MCF 10A (cell line): ENCODE measurements at regions not wholly inside any gene's neighbourhood (a gene's known extent, or its start where the extent isn't known, plus 50 kb on each side); places are given as distances from the start of the nearest gene placed in this dataset.

ENCODE experiments used
- BruUV-seq: library from RNA; stranded (reverse); fragments of 400-500 nt; replicated peaks from 2 replicates; lab custom pipeline; 2021; lab: Mats Ljungman, UMichigan
- CTCF ChIA-PET: fragments of 300-600 bp; sonication (Branson Sonifier 250); formaldehyde crosslinking; extraction: SDS; loops from one replicate; lab custom pipeline; 2021; ENCODE audit warnings: antibody characterized with exemption, inconsistent platforms; lab: Yijun Ruan, JAX
- POLR2A ChIA-PET: fragments of 300-600, 350-650 bp; sonication (Branson Sonifier 250); formaldehyde crosslinking; extraction: SDS; loops from one replicate; lab custom pipeline; 2020; ENCODE audit warnings: antibody characterized with exemption, inconsistent platforms; lab: Yijun Ruan, JAX
- DNase-seq: peaks from one replicate; pipeline ENCODE4 v3.0.0-alpha.2; 2018; ENCODE audit not compliant: unreplicated experiment
- H3K27ac Mint-ChIP-seq: one replicate; pipeline ENCODE4 v1.8.0; 2022; ENCODE audit warnings: mild to moderate bottlenecking, low read depth, mixed read lengths; ENCODE audit not compliant: unreplicated experiment
- H3K27me3 Mint-ChIP-seq: one replicate; pipeline ENCODE4 v1.8.0; 2022; ENCODE audit warnings: mixed read lengths; ENCODE audit not compliant: insufficient read depth, unreplicated experiment
- H3K36me3 Mint-ChIP-seq: one replicate; pipeline ENCODE4 v1.8.0; 2022; ENCODE audit warnings: mild to moderate bottlenecking, moderate library complexity, mixed read lengths; ENCODE audit not compliant: insufficient read depth, unreplicated experiment
- H3K4me1 Mint-ChIP-seq: one replicate; pipeline ENCODE4 v1.8.0; 2022; ENCODE audit warnings: mixed read lengths; ENCODE audit not compliant: insufficient read depth, unreplicated experiment
- H3K4me3 Mint-ChIP-seq: one replicate; pipeline ENCODE4 v1.8.0; 2022; ENCODE audit warnings: mild to moderate bottlenecking, moderate library complexity, mixed read lengths; ENCODE audit not compliant: unreplicated experiment
- H3K9me3 Mint-ChIP-seq: one replicate; pipeline ENCODE4 v1.8.0; 2022; ENCODE audit warnings: mixed read lengths; ENCODE audit not compliant: unreplicated experiment
- CTCF ChIP-seq: fragments of 200-600 bp; IDR thresholded peaks from one replicate; pipeline ENCODE4 v1.8.0; 2022; ENCODE audit warnings: antibody characterized with exemption, mild to moderate bottlenecking; ENCODE audit not compliant: unreplicated experiment
- intact Hi-C: fragments of 100-400 bp; cut with micrococcal nuclease; formaldehyde crosslinking; loops from 2 replicates; pipeline ENCODE4 v1.14.1; 2022

DNA sequence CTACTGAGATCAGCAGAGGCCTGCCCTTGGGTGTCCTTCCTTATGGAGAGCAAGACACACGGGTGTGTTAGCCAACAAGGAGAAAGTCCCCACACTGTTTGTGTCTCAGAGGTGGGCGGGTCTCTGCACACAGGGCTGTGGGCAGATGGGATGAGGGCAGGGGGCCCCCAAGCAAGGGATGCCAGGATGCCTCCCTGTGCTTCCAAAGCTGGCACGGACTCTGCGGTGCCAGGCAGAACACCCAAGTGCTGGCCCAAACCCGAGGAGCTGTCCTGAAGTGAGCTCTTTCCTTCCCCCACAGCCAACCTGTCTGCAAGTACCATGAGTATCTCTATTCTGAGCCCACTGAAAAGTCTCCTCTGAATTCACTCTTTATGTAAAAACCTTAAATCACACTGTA lies 273.3 kb downstream of the CTTN start:
- no peak for TF ChIP-seq CTCF
- Mint-ChIP-seq H3K36me3 (no peaks in the 10 kb centered on the region), H3K4me1 (no peaks in the 10 kb centered on the region), H3K27ac (no peak overlapping the region), H3K9me3 (peaks cover 26% of the 10 kb centered on the region), H3K27me3 (no peaks in the 10 kb centered on the region), H3K4me3 (no peak overlapping the region)
- CTCF ChIA-PET: interaction anchor here (0.6 kb wide), 1 partner anchor 187 kb away, joined by 3 read pairs; no protein-coding TSS in a partner anchor
- POLR2A ChIA-PET: no interaction called here
- intact Hi-C loops: no loop called here
- no peak for DNase-seq
- BruUV-seq: no TSS peak

GRCh38 chr11:70672991-70673653 lies 274.8 kb downstream of the CTTN start:
- no TSS peak for BruUV-seq
- Mint-ChIP-seq H3K9me3 (peaks cover 29% of the 10 kb centered on the region), H3K27me3 (no peaks in the 10 kb centered on the region), H3K4me1 (no peaks in the 10 kb centered on the region), H3K4me3 (no peak overlapping the region), H3K27ac (no peak overlapping the region), H3K36me3 (no peaks in the 10 kb centered on the region)
- ChIA-PET POLR2A (no interaction called here), CTCF (no interaction called here)
- TF ChIP-seq CTCF: no peak
- intact Hi-C loops: no loop called here
- no peak for DNase-seq

- no peak for DNase-seq
- Mint-ChIP-seq H3K27ac (no peak overlapping the region), H3K27me3 (no peaks in the 10 kb centered on the region), H3K4me1 (no peaks in the 10 kb centered on the region), H3K4me3 (no peak overlapping the region), H3K36me3 (no peaks in the 10 kb centered on the region), H3K9me3 (peaks cover 22% of the 10 kb centered on the region)
- intact Hi-C loops: no loop called here
- no TSS peak for BruUV-seq
- CTCF ChIA-PET: interaction anchor here (0.6 kb wide), 1 partner anchor 16 kb away, joined by 3 read pairs; no protein-coding TSS in a partner anchor
- POLR2A ChIA-PET: no interaction called here
- no peak for TF ChIP-seq CTCF
Observed at GRCh38 chr11:70674605-70675004, 276.3 kb downstream of the CTTN start.

DNA sequence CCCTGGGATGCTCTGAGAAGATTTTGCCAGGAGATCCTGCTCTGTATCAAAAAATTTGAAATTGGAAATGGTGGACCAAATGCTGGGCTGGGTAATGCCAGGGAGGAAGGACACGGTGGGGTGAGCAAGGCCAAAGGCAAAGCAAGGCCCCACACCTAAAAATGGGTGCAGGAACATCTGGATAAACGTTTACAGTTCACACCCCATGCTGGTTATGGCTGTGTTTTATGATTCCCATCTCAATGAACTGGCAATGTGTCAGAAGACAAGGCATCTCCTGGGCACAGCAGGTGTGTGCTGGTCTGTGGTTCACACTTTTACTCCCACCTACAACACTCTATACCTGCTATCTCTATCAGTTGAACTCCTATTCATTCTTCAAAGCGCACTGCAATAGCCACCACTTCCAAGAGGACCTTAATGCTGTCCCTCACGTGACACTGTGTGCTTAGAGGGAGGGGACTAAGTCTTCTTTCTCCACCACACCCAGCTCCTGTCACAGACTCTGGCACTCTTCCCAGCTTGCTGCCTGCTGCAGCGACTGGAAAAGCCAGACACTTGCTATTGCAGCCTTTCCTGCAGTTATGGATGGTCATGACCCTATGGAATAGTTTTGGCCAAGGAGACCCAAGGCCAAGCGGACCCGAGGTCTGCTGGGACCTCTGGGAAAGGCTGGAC lies 277.5 kb downstream of the CTTN start:
- intact Hi-C loops: no loop called here
- TF ChIP-seq CTCF: no peak
- ChIA-PET POLR2A (no interaction called here), CTCF (interaction anchor here (0.7 kb wide), 1 partner anchor 162 kb away, joined by 3 read pairs; no protein-coding TSS in a partner anchor)
- Mint-ChIP-seq H3K9me3 (peaks cover 20% of the 10 kb centered on the region), H3K36me3 (no peaks in the 10 kb centered on the region), H3K27ac (no peak overlapping the region), H3K4me1 (no peaks in the 10 kb centered on the region), H3K27me3 (no peaks in the 10 kb centered on the region), H3K4me3 (no peak overlapping the region)
- no TSS peak for BruUV-seq
- no peak for DNase-seq
